Posterior vena cava (tissue), 2 donors: ENCODE measurements at regions not wholly inside any gene's neighbourhood (a gene's known extent, or its start where the extent isn't known, plus 50 kb on each side); places are given as distances from the start of the nearest gene placed in this dataset.

ENCODE experiments used
- DNase-seq: peaks from one replicate; pipeline ENCODE4 v3.0.0-alpha.2; 2020; ENCODE audit warnings: low spot score
- intact Hi-C, 2 donors: fragments of 100-400 bp; cut with DNase I; formaldehyde crosslinking; loops; one replicate each; pipeline versions ENCODE4 v1.14.1 to v1.14.2; 2022 to 2023
- donor health status: DM: yes; HTN: yes; CAD: no.
- donor health status: DM: yes; HTN: yes; CAD: no.

DNA sequence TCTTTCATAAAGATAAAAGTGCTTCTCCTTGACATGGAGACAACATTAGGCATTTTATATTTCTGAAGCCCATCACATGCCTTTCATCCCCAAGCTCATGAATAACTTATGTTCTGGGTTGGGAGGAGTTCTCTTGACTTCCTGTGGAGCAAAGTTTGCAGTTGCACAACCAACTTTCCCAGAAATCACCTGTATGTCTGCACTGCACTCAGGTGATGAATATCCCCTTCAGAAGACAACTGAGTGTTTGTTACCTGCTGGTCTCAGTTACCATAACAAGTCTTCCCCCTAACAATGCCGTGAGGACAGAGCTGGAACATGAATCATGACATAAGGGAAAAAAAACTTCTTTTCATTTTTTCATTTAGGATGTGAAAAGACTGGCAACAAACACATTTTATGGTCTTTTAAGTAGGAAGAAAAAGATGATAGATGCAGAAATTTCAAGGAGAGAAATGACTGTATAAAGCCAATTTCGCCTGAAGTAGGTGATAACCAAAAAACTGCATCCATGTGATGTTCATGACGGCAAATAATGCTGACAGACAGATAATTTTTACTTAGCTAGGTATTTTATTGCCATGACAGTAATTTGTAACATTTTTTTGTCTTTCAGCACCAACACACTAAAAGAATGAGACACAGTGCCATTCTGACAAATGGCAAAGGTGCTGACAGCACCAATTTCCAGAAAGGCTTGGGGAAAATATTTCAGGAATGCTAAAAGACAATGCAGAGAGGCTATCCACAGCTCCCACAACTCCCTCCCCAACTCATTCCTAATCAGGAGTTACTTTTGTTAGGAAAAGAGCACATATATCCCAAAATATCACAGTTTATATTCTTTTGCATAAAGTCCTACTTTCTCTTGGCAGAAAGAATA lies 656.3 kb downstream of the PRELID2 start:
- no peak for DNase-seq
- intact Hi-C loops = no loop called here

- DNase-seq = no peak
- intact Hi-C loops = no loop called here
Measured at GRCh38 chr5:145176041-145176440, 659.1 kb downstream of the PRELID2 start.

DNA sequence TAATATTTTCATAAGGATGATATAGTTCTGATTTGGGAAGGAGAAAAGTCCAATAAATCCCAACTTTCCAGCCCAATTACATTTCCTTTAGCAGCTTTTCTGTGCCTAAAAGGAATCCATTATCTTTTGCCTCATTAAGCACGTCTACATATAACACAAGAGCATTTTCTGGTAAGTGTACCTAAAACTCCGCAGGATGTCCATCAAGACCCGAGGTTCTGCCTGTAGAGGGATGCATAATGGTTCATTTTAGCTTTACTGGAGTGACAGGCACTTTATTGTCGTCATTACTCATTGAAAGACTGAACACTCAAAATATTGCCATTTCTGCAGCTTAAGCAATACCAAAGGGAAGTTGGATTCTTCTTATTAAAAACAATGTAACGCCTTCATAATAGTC lies 669.0 kb downstream of the PRELID2 start:
- intact Hi-C loops = no loop called here
- no peak for DNase-seq

DNA sequence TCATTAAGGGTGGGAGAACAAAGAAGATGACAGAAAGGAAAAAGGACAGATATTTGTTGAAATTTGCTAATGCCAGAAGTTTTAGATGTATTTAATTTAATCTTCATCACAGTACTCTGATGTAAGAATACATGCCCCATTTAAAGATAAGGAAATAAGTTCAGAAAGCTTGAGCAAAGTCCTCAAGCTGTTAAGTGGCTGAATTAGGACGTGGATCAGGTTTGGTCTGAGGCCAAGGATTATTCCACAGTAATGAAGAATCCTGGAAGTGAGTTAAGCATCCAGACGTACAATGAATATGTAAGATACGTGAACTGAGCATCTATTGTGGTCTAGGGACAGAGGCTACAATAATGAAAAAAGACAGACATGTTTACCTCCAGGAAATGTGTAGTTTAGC lies 671.3 kb downstream of the PRELID2 start:
- DNase-seq = no peak
- intact Hi-C loops = no loop called here

DNA sequence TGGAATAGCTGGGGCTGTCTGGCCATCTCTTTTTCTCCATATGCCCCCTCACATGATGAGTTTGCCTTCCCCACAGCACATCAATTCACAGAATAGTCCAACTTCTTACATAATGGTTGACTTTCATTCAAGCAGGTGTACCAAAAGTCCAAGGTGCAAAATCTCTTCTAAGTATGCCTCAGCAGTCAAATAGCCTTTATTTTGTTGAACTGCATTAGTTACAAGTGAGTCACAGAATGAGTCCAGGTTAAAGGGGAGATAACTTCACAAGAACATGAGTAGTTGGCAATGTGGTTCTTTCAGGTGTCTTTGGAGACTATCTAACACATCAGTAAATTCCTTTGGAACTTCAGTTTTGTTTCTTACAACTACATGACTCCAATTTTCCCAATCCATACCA lies 672.5 kb downstream of the PRELID2 start:
- DNase-seq = no peak
- intact Hi-C loops = no loop called here

GRCh38 chr5:145161391-145161790 lies 673.8 kb downstream of the PRELID2 start:
- intact Hi-C loops = no loop called here
- no peak for DNase-seq

GRCh38 chr5:145160679-145161078 lies 674.5 kb downstream of the PRELID2 start:
- no peak for DNase-seq
- intact Hi-C loops = no loop called here

DNA sequence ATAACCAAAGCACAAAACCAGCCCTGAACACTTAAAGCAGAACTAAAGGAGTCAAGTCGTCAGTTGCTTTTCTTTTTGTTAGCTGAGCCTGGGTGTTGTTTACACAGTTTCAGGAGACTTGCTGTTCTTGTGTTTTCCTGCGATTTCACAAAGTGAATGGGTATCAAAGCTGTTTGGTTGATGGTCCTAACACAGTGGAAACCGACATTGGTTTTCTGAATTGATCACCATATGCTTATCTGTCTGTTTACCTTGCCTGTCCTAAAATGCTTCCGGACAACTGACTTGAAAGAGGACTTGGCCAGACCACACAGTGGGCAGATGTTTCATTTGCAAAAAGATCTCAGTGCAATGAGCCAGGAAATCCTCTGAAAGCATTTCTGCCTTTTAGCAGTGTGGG lies 676.4 kb downstream of the PRELID2 start:
- intact Hi-C loops = no loop called here

GRCh38 chr5:145157841-145158240 lies 677.3 kb downstream of the PRELID2 start:
- intact Hi-C loops = no loop called here

More for the DNA sequence above, 676.4 kb downstream of the PRELID2 start:
- DNase-seq = no peak

DNA sequence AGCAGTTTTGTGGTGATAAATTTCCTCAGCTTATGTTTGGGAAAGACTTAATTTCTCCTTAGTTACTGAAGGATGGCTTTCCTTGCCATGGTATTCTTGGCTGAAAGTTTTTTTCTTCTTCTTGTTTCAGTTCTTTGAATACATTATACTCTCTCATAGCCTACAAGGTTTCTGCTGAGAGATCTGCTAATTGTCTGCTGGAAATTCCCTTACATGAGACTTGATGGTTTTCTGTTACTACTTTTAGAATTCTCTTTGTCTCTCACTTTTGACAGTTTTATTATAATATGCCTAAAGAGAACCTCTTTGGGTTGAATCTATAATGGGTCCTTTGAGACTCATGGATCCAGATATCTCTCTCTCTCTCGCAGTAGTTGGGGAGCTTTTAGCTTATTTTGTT lies 693.6 kb downstream of the PRELID2 start:
- no peak for DNase-seq
- intact Hi-C loops = no loop called here

More at GRCh38 chr5:145157841-145158240, 677.3 kb downstream of the PRELID2 start:
- no peak for DNase-seq

- intact Hi-C loops = no loop called here
- DNase-seq = no peak
Measured at GRCh38 chr5:145130996-145131395, 704.1 kb downstream of the PRELID2 start.

DNA sequence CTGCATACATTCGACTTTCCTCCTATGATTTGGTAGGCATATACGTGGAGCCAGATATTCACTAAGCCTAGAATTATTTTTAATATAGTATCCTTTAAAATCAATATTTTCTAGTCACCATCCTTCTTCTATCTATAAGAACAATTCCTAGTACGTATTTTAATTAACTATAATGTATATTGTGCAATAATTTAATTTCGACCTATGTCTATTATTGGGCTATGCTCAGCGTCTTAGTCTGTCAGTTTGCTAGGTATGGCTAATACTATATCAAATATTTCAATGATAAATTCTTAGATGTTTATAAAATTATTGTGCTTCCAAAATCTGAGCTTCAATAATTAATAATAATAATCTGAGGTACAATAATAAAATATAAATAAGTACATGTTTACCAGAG lies 705.3 kb downstream of the PRELID2 start:
- DNase-seq = no peak
- intact Hi-C loops = no loop called here

- DNase-seq = no peak
- intact Hi-C loops = no loop called here
Measured at GRCh38 chr5:145124806-145125205, 710.3 kb downstream of the PRELID2 start.

DNA sequence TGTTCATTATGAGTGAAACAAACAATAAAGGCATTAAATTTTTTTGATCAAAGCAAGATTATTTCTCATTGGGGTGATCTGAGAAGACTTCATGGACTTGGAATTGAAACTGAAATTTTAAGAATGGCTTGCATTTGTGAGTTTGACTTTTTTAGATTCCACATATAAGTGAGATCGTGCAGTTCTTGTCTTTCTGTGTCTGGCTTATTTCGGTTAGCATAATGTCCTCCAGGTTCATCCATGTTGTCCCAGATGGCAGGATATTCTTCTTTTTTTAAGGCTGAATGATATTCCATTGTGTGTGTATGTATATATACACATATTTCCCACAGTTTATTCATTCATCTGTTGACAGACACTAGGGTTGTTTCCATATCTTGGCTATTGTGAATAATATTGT lies 716.5 kb downstream of the PRELID2 start:
- intact Hi-C loops = no loop called here
- no peak for DNase-seq

DNA sequence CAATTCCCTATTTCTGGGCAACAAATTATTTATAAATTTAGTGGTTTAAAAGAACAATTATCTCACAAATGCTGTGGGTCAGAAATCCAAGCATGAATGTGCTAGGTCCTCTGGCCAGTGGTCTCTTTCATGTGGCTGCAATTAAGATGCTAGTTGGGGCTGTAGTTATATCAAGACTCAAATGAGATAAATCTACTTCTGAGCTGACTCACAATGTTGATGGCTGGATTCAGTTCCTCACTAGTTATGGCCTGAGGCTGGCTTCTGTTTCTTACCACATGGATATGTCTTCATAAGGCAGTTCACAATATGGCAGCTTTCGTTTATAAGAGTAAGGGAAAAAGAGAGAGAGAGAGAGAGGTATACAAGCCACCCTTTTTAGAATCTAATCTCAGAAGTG lies 717.0 kb downstream of the PRELID2 start:
- intact Hi-C loops = no loop called here
- no peak for DNase-seq

DNA sequence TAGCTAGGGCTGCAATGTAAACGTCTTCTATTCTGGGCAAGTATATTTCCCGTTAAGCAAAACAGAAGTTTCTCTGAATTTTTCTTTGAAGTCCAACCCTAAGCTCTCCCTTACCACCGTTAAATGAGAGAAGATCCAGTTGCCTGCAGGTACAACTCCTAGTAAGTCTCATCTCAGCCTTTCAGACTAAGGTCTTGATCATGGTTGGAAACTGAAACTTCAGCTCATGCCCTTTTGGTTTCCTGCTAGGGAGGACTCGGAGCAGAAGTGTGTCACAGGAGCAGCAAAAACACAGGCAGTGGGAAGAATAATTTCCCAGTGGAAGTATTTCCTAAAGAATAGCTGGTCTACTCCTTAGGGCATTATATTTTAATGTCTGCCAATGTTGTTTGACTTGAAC lies 717.9 kb downstream of the PRELID2 start:
- intact Hi-C loops = no loop called here
- no peak for DNase-seq

DNA sequence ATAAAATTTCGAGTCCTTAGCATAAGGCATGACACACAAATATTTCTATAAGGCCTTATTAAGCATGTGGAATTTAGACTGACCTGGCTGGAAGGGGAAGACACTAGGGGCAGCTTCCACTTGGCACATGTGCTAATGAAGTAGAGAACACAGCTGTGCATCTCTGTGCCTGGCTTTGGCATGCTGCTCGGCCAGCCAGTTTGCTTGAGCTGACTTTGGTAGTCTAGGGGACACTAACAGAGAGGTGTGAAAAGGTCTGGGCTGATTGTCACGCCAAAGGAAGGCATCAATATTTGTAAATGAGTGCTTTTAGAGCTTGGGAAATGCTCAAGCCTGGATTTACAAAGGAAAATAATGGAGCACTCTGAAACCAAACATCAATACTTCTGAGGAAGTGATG lies 723.7 kb downstream of the PRELID2 start:
- intact Hi-C loops = no loop called here
- no peak for DNase-seq

- DNase-seq = no peak
- intact Hi-C loops = no loop called here
Measured at GRCh38 chr5:145110834-145111233, 724.3 kb downstream of the PRELID2 start.

DNA sequence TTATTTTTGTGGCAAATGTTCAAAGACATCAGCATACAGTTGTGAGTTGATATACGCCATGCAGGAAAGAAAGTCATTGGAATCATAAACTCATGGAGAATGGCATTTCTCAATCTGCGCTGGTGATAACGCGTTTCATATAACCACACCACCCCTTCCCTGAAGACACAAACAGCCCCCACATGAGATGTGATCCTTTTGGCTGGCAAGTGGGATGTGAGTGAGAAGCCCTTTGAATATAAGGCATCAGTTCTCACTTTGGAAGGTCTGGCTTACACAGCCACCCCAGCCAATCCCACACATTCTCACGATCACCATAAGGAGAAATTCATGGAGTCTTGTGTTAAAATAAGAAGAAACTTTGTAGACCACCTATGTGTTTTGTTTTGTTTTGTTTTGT lies 725.0 kb downstream of the PRELID2 start:
- intact Hi-C loops = no loop called here

GRCh38 chr5:145105384-145105783 lies 729.8 kb downstream of the PRELID2 start:
- DNase-seq = no peak
- intact Hi-C loops = no loop called here

More for the DNA sequence above, 725.0 kb downstream of the PRELID2 start:
- no peak for DNase-seq

- DNase-seq = no peak
- intact Hi-C loops = no loop called here
Measured at GRCh38 chr5:145104106-145104505, 731.0 kb downstream of the PRELID2 start.
